ENCODE measurements at regions not wholly inside any gene's neighbourhood (a gene's known extent, or its start where the extent isn't known, plus 50 kb on each side); places are given as distances from the start of the nearest gene placed in this dataset.

DNA sequence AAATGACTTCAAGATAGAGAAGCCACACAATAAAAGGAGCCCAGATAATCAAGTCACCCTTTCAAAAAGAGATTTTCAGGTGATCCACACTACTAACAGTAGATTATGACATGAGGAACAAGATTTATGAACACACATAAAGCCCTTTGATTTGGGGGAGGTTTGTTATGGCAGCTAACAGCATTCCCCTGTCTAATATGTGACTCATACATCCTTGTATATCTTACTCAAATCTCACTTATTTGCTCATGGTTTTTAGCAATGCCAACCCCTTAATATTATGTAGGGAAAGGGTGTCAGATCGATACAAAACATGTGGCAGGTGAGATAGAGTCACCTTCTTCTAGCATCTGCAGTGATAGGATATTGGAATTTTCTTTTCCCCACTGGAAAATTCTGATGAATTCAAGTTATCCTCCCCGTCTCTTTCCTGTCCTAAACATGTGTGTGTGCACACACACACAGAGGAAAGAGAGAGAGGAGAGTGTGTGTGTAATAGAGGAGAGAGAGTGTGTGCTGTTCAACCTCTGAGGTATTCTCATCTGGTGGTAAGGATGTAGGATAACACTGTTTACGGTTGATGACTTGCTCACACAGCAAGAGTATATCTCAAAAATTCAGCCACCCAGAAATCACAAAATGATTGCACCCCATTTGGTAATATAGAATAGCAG, 319.9 kb downstream of the KCNC2 start:
- intact Hi-C loops (cut with DNase I; ENCODE audit: low total_unique reads), result no loop called here

GRCh38 chr12:74890237-74890599, 319.4 kb downstream of the KCNC2 start:
- no peak for TF ChIP-seq CTCF (IDR thresholded peaks at IDR 0.05)
- no peaks in the 10 kb centered on the region for H3K9me3 ChIP-seq
- H3K27me3 ChIP-seq, result no peaks in the 10 kb centered on the region
- no peaks in the 10 kb centered on the region for H3K36me3 ChIP-seq
- peaks cover 0 to 7% (median 3%) of the 10 kb centered on the region in 4 donors for H3K4me1 ChIP-seq
- no peak overlapping the region for H3K27ac ChIP-seq
- no peak for DNase-seq
- no peak overlapping the region for H3K4me3 ChIP-seq
- intact Hi-C loops (cut with DNase I; ENCODE audit: low total_unique reads), result no loop called here

More for the DNA sequence above, 319.9 kb downstream of the KCNC2 start:
- Histone ChIP-seq H3K27me3 (no peaks in the 10 kb centered on the region), H3K27ac (no peak overlapping the region), H3K4me3 (no peak overlapping the region), H3K4me1 (peaks cover 0 to 7% (median 3%) of the 10 kb centered on the region in 4 donors), H3K36me3 (no peaks in the 10 kb centered on the region), H3K9me3 (no peaks in the 10 kb centered on the region)
- TF ChIP-seq CTCF (IDR thresholded peaks at IDR 0.05), result no peak
- DNase-seq, result no peak

- Histone ChIP-seq H3K27ac (no peak overlapping the region), H3K9me3 (no peaks in the 10 kb centered on the region), H3K36me3 (no peaks in the 10 kb centered on the region), H3K4me1 (peaks cover 0 to 7% (median 3%) of the 10 kb centered on the region in 4 donors), H3K27me3 (no peaks in the 10 kb centered on the region), H3K4me3 (no peak overlapping the region)
- intact Hi-C loops (cut with DNase I; ENCODE audit: low total_unique reads), result no loop called here
- no peak for TF ChIP-seq CTCF (IDR thresholded peaks at IDR 0.05)
- DNase-seq, result no peak
Measured at GRCh38 chr12:74891083-74891668, 318.5 kb downstream of the KCNC2 start.

DNA sequence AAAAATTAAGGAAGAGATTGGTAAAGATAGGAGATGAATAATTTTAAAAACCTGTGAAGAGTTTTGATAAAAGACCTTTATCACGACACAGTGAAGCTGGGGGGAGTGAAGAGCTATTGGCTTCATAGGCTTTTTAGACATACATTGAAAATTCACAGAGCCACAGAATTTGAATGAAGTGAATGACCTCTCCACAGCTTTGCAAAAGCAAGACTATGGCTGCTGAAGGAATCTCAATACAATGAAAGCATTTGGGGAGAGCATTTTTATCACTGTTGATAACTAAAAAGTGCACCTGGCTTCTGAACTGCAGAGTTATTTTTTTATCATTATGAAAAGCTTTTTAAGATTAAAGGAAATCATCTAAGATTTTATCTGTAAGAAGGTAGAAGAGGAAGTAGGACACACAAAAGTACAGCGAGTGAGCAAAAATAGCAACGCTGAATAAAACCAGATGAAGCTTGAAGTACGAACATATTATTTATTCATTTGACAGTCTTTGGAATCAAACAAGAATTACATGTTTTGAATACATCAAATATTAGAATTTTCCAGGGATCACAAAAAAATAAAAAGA, 317.5 kb downstream of the KCNC2 start:
- H3K9me3 ChIP-seq, result no peaks in the 10 kb centered on the region
- H3K27ac ChIP-seq, result no peak overlapping the region
- TF ChIP-seq CTCF (IDR thresholded peaks at IDR 0.05), result no peak
- DNase-seq, result no peak
- H3K27me3 ChIP-seq, result no peaks in the 10 kb centered on the region
- no peaks in the 10 kb centered on the region for H3K36me3 ChIP-seq
- peaks cover 0 to 7% (median 3%) of the 10 kb centered on the region in 4 donors for H3K4me1 ChIP-seq
- H3K4me3 ChIP-seq, result no peak overlapping the region
- intact Hi-C loops (cut with DNase I; ENCODE audit: low total_unique reads), result no loop called here

DNA sequence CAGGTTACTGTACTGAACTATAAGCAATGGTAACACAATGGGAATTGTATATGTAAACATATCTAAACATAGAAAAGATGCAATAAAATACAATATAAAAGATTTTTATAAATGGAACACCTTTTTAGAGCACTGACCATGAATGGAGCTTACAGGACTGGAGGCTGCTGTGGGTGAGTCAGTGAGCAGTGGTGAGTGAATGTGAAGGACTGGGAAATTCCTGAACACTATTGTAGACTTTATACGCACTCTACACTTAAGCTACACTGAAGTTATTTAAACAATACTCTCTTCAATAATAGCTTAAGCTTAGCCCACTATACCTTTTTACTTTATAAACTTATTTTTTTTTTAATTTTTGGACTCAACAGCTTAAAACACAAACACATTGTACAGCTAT, 313.5 kb downstream of the KCNC2 start:
- Histone ChIP-seq H3K4me3 (no peak overlapping the region), H3K4me1 (no peaks in the 10 kb centered on the region), H3K9me3 (no peaks in the 10 kb centered on the region), H3K27ac (no peak overlapping the region), H3K36me3 (no peaks in the 10 kb centered on the region), H3K27me3 (no peaks in the 10 kb centered on the region)
- no peak for TF ChIP-seq CTCF (IDR thresholded peaks at IDR 0.05)
- no peak for DNase-seq
- intact Hi-C loops (cut with DNase I; ENCODE audit: low total_unique reads), result no loop called here
